H9 (cell line): ENCODE measurements at regions not wholly inside any gene's neighbourhood (a gene's known extent, or its start where the extent isn't known, plus 50 kb on each side); places are given as distances from the start of the nearest gene placed in this dataset.

ENCODE experiments used
- DNase-seq: peaks from one replicate; pipeline ENCODE4 v3.0.0-alpha.2; 2017
- H2AFZ ChIP-seq: one replicate; pipeline ENCODE4 v1.6.1; 2013; ENCODE audit warnings: mild to moderate bottlenecking, low read length, control low read depth, moderate library complexity
- H2AK5ac ChIP-seq: 2 replicates; pipeline ENCODE4 v1.6.1; 2013; ENCODE audit warnings: low read length, control low read depth, mixed read lengths; ENCODE audit not compliant: insufficient read length
- H2BK120ac ChIP-seq: one replicate; pipeline ENCODE4 v1.6.1; 2013; ENCODE audit warnings: low read depth, mild to moderate bottlenecking, low read length, control low read depth, inconsistent platforms; ENCODE audit not compliant: poor library complexity, severe bottlenecking
- H2BK12ac ChIP-seq: 2 replicates; pipeline ENCODE4 v1.6.1; 2013; ENCODE audit warnings: low read length, control low read depth, mixed read lengths, low read depth; ENCODE audit not compliant: insufficient read length
- H2BK15ac ChIP-seq: 2 replicates; pipeline ENCODE4 v1.6.1; 2013; ENCODE audit warnings: low read depth, low read length, control low read depth
- H2BK20ac ChIP-seq: one replicate; pipeline ENCODE4 v1.6.1; 2013; ENCODE audit warnings: low read depth, mild to moderate bottlenecking, low read length, control low read depth, inconsistent platforms; ENCODE audit not compliant: poor library complexity, severe bottlenecking
- H2BK5ac ChIP-seq: 2 replicates; pipeline ENCODE4 v1.6.1; 2013; ENCODE audit warnings: low read length, control low read depth, mixed read lengths; ENCODE audit not compliant: insufficient read length
- H3K14ac ChIP-seq: 2 replicates; pipeline ENCODE4 v1.6.1; 2013; ENCODE audit warnings: low read length, control low read depth; ENCODE audit not compliant: insufficient read depth
- H3K18ac ChIP-seq: 2 replicates; pipeline ENCODE4 v1.6.1; 2013; ENCODE audit warnings: low read depth, mild to moderate bottlenecking, mixed read lengths, low read length, control low read depth; ENCODE audit not compliant: insufficient read length
- H3K23ac ChIP-seq: 2 replicates; pipeline ENCODE4 v1.6.1; 2013; ENCODE audit warnings: low read length, control low read depth, mixed read lengths, low read depth; ENCODE audit not compliant: insufficient read length
- H3K23me2 ChIP-seq: 2 replicates; pipeline ENCODE4 v1.6.1; 2013; ENCODE audit warnings: low read depth, mild to moderate bottlenecking, mixed read lengths, low read length, control low read depth; ENCODE audit not compliant: insufficient read length, poor library complexity, severe bottlenecking
- H3K27ac ChIP-seq: 2 replicates; pipeline ENCODE4 v1.5.1; 2013; ENCODE audit warnings: low read length, control low read depth, mixed read lengths, low read depth; ENCODE audit not compliant: insufficient read length
- H3K27me3 ChIP-seq: 2 replicates; pipeline ENCODE4 v1.6.1; 2013; ENCODE audit warnings: low read length, control low read depth, inconsistent platforms; ENCODE audit not compliant: insufficient read depth
- H3K4ac ChIP-seq: 2 replicates; pipeline ENCODE4 v1.6.1; 2013; ENCODE audit warnings: low read depth, mild to moderate bottlenecking, control low read depth, inconsistent platforms, low read length, moderate library complexity
- H3K4me1 ChIP-seq: 2 replicates; pipeline ENCODE4 v1.6.1; 2013; ENCODE audit warnings: low read length, control low read depth, inconsistent platforms; ENCODE audit not compliant: insufficient read depth
- H3K4me2 ChIP-seq: 2 replicates; pipeline ENCODE4 v1.6.1; 2013; ENCODE audit warnings: low read length, control low read depth, mixed read lengths; ENCODE audit not compliant: insufficient read length, insufficient read depth
- H3K56ac ChIP-seq: 2 replicates; pipeline ENCODE4 v1.6.1; 2013; ENCODE audit warnings: low read depth, mild to moderate bottlenecking, mixed read lengths, low read length, control low read depth; ENCODE audit not compliant: insufficient read length
- H3K79me1 ChIP-seq: 2 replicates; pipeline ENCODE4 v1.6.1; 2013; ENCODE audit warnings: low read depth, mild to moderate bottlenecking, moderate library complexity, low read length, control low read depth, inconsistent platforms; ENCODE audit not compliant: insufficient read depth, poor library complexity, severe bottlenecking
- H3K79me2 ChIP-seq: 2 replicates; pipeline ENCODE4 v1.6.1; 2013; ENCODE audit warnings: low read length, control low read depth, inconsistent platforms; ENCODE audit not compliant: insufficient read depth
- H3K9ac ChIP-seq: 2 replicates; pipeline ENCODE4 v1.6.1; 2013; ENCODE audit warnings: low read length, control low read depth, mixed read lengths; ENCODE audit not compliant: insufficient read length; ENCODE audit errors: extremely low read depth
- H3K9me3 ChIP-seq: one replicate; pipeline ENCODE4 v1.6.1; 2013; ENCODE audit warnings: low read depth, low read length, inconsistent platforms; ENCODE audit not compliant: control insufficient read depth
- H3T11ph ChIP-seq: one replicate; pipeline ENCODE4 v1.6.1; 2013; ENCODE audit warnings: mild to moderate bottlenecking, low read length, control low read depth, inconsistent platforms
- H4K20me1 ChIP-seq: one replicate; pipeline ENCODE4 v1.6.1; 2013; ENCODE audit not compliant: control insufficient read depth, insufficient read length, insufficient read depth
- H4K5ac ChIP-seq: 2 replicates; pipeline ENCODE4 v1.6.1; 2013; ENCODE audit warnings: low read depth, mild to moderate bottlenecking, mixed read lengths, low read length, control low read depth; ENCODE audit not compliant: insufficient read length
- H4K8ac ChIP-seq: replicated peaks from 2 replicates; pipeline ENCODE4 v1.6.1; 2013; ENCODE audit warnings: low read length, control low read depth, mixed read lengths, low read depth; ENCODE audit not compliant: insufficient read length
- H4K91ac ChIP-seq: 2 replicates; pipeline ENCODE4 v1.6.1; 2013; ENCODE audit warnings: low read depth, mild to moderate bottlenecking, moderate library complexity, mixed read lengths, low read length, control low read depth; ENCODE audit not compliant: insufficient read length
- H3K27ac Mint-ChIP-seq, 3 experiments: 2 replicates in 2 of 3; 3 replicates in 1 of 3; pipeline ENCODE4 v1.8.0; 2020 to 2021; ENCODE audit warnings: mixed read lengths in 3 of 3, mild to moderate bottlenecking in 1 of 3, moderate library complexity in 1 of 3
- H3K27me3 Mint-ChIP-seq: 2 replicates; pipeline ENCODE4 v1.8.0; 2021; ENCODE audit warnings: low read depth, mild to moderate bottlenecking, moderate library complexity, mixed read lengths
- H3K36me3 Mint-ChIP-seq, 3 experiments: 2 replicates in 2 of 3; 3 replicates in 1 of 3; pipeline ENCODE4 v1.8.0; 2020 to 2021; ENCODE audit warnings: low read depth in 3 of 3, mixed read lengths in 3 of 3; ENCODE audit not compliant: insufficient read depth in 1 of 3
- H3K4me1 Mint-ChIP-seq, 2 experiments: 2 replicates each; pipeline ENCODE4 v1.8.0; 2020; ENCODE audit warnings: mixed read lengths in 2 of 2
- H3K4me3 Mint-ChIP-seq, 2 experiments: 2 replicates in 1 of 2; 3 replicates in 1 of 2; pipeline ENCODE4 v1.8.0; 2020 to 2021; ENCODE audit warnings: mild to moderate bottlenecking in 2 of 2, mixed read lengths in 2 of 2, moderate library complexity in 1 of 2
- H3K9me3 Mint-ChIP-seq, 2 experiments: 2 replicates in 1 of 2; 3 replicates in 1 of 2; pipeline ENCODE4 v1.8.0; 2020; ENCODE audit warnings: mild to moderate bottlenecking in 2 of 2, mixed read lengths in 2 of 2, moderate library complexity in 1 of 2
- WGBS: extraction: QIAGEN DNeasy Blood & Tissue Kit; methylation state at CpG from one replicate; pipeline ENCODE4 v1.1.7; 2013; ENCODE audit warnings: missing lambda C conversion rate, low lambda C conversion rate, mixed read lengths; ENCODE audit not compliant: insufficient read length; ENCODE audit errors: extremely low coverage; 5-methylcytosine and 5-hydroxymethylcytosine counted together
- TF ChIP-seq, protein P1 (sequence below): fragments of 200-600 bp; sonication (generic); conservative IDR thresholded peaks from 3 replicates; pipeline ENCODE4 v1.8.0; 2021; ENCODE audit warnings: antibody characterized with exemption, mild to moderate bottlenecking

DNA sequence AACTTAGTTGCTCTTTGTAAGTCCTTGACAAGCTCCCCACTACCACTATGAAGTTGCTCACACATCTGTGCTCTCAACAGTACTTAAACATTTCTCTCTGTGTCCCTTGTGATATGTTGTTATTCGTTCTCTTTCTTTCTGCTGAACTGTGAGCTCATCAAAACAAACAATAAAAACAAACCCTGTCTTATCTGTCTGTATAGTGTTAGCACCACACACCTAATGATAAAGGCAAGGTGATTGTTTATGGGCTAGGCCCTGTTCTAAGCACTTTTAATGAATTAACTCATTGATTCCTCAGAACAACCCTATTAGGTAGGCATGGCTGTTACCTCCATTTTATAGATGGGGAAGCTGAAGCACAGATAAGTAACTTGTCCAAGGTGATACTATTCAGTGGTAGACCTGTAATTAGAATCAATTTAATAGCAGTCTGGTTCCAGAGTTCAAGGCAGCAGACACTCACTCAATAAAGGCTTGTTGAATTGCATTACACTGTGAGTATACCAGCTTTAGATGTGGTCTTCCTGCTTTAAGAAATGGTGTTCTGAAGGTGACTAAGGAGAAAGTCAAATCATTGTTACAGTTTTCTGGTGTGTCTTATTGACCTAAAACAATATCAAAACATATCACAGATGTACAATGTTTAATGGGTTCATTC lies 153.6 kb upstream of the ELL2 start:
- Histone ChIP-seq H2AK5ac (no peak overlapping the region), H3T11ph (peak overlapping the region; percentile 70), H2BK15ac (no peak overlapping the region), H3K27me3 (no peaks in the 10 kb centered on the region), H2BK5ac (no peak overlapping the region), H2BK20ac (no peak overlapping the region), H3K79me1 (no peaks in the 10 kb centered on the region), H4K5ac (no peak overlapping the region), H3K23ac (no peak overlapping the region), H3K23me2 (no peaks in the 10 kb centered on the region), H3K9me3 (no peaks in the 10 kb centered on the region), H4K8ac (no peak overlapping the region), H3K9ac (no peak overlapping the region), H3K14ac (no peak overlapping the region), H3K18ac (no peak overlapping the region), H2BK120ac (no peak overlapping the region), H2BK12ac (no peak overlapping the region), H2AFZ (no peak overlapping the region), H3K56ac (no peak overlapping the region), H3K4ac (no peak overlapping the region), H3K27ac (no peak overlapping the region), H3K4me2 (no peak overlapping the region), H4K20me1 (no peaks in the 10 kb centered on the region), H4K91ac (no peak overlapping the region), H3K4me1 (no peaks in the 10 kb centered on the region), H3K79me2 (no peaks in the 10 kb centered on the region)
- TF ChIP-seq, protein P1, sequence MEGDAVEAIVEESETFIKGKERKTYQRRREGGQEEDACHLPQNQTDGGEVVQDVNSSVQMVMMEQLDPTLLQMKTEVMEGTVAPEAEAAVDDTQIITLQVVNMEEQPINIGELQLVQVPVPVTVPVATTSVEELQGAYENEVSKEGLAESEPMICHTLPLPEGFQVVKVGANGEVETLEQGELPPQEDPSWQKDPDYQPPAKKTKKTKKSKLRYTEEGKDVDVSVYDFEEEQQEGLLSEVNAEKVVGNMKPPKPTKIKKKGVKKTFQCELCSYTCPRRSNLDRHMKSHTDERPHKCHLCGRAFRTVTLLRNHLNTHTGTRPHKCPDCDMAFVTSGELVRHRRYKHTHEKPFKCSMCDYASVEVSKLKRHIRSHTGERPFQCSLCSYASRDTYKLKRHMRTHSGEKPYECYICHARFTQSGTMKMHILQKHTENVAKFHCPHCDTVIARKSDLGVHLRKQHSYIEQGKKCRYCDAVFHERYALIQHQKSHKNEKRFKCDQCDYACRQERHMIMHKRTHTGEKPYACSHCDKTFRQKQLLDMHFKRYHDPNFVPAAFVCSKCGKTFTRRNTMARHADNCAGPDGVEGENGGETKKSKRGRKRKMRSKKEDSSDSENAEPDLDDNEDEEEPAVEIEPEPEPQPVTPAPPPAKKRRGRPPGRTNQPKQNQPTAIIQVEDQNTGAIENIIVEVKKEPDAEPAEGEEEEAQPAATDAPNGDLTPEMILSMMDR, result no peak
- Mint-ChIP-seq H3K9me3 (no peaks in the 10 kb centered on the region), H3K27ac (no peak overlapping the region), H3K36me3 (no peaks in the 10 kb centered on the region), H3K4me3 (no peak overlapping the region), H3K4me1 (peaks cover 5 to 7% of the 10 kb centered on the region in 2 experiments), H3K27me3 (no peaks in the 10 kb centered on the region)
- no peak for DNase-seq
- WGBS, result no CpG with 5 or more reads among the region's 1 CpG
